GM08714 (cell line): ENCODE measurements at regions not wholly inside any gene's neighbourhood (a gene's known extent, or its start where the extent isn't known, plus 50 kb on each side); places are given as distances from the start of the nearest gene placed in this dataset.

Source experiments
- H3K4me3 ChIP-seq: fragments of 200-500 bp; sonication (Bioruptor generic); 2 replicates; pipeline ENCODE4 v1.5.1; 2014; ENCODE audit warnings: mild to moderate bottlenecking, low read length, inconsistent platforms
- ZNF274 ChIP-seq: IDR thresholded peaks from 2 replicates; pipeline ENCODE4 v1.6.1; 2012; ENCODE audit warnings: mild to moderate bottlenecking, low read depth, low read length

GRCh38 chr5:4001758-4002533 is 406.3 kb downstream of the IRX1 start:
- TF ChIP-seq ZNF274: no peak
- H3K4me3 ChIP-seq: no peak overlapping the region

GRCh38 chr5:4005335-4005734 is 409.7 kb downstream of the IRX1 start:
- no peak overlapping the region for H3K4me3 ChIP-seq
- no peak for TF ChIP-seq ZNF274

- no peak for TF ChIP-seq ZNF274
- no peak overlapping the region for H3K4me3 ChIP-seq
These were observed 411.4 kb downstream of the IRX1 start for GRCh38 chr5:4007001-4007400.

DNA sequence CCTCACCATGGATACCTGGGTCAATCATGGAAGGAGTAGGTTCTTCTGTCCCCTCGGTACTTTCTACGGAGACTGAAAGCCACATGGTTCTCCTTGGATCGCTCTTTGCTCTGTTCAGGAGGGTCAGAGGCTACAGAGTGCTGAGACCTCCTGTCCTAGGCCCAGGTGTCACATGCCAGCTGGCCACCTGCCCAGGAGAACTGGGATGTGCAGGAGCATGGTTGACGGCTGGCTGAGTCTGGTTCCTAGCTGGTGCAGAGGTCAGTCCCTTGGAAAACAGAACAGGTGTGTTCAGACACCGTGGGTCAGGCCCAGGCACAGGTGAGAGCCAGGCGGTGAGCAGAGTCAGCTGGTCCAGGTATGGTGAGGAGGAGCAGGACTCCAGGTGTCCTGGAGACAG is 416.3 kb downstream of the IRX1 start:
- TF ChIP-seq ZNF274: no peak
- H3K4me3 ChIP-seq: no peak overlapping the region

- TF ChIP-seq ZNF274: no peak
- no peak overlapping the region for H3K4me3 ChIP-seq
These were observed 417.7 kb downstream of the IRX1 start for GRCh38 chr5:4013106-4013898.

GRCh38 chr5:4015709-4016108 is 420.1 kb downstream of the IRX1 start:
- no peak overlapping the region for H3K4me3 ChIP-seq
- no peak for TF ChIP-seq ZNF274

DNA sequence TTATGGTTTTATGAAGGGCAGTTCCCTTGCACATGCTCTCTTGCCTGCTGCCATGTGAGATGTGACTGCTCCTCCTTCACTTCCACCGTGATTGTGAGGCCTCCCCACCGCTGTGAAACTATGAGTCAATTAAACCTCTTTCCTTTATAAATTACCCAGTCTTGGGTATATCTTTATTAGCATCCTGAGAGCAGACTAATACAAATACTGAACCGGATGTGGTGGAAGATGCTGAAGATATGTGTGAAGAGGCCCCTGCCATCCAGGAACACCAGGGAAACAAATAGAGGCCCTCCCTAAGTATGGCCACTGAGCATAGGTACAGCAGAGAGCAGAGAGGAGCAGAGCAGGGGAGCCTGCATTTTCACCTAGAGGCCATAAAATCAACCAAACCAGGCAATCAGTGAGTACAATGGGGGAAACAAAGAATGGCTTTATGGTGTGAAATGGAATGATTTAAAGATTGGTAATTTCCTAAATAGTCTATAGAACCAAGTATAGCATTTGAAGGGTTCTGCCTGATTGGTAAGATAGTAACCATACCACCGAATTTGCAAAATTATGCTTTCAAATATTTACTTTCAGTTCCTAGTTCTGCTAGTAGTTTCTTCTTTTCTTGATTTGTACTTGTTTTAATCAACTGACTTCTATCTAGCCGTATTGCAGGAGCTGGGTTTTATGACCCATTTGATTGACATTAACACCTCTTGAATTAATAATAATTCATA is 421.6 kb downstream of the IRX1 start:
- TF ChIP-seq ZNF274: no peak
- no peak overlapping the region for H3K4me3 ChIP-seq

DNA sequence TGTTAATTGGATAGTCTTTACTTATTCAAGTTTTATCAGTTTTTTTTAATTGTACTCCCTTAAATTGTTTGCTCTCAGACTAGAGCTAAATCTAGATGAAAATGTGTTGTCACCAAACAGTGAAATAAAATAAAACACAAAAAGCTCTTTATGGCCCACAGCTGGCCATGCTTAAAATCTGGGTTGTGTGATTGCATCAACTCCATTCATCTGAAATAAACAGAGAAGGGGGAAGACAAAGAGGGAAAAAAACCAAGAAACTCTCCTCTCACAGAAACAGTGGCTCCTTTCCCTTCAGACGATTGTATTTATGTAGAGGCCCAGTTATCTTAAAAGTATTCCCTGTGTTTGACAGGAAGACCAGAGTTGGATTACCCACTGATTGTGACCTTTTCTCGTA is 422.4 kb downstream of the IRX1 start:
- H3K4me3 ChIP-seq: no peak overlapping the region
- no peak for TF ChIP-seq ZNF274

DNA sequence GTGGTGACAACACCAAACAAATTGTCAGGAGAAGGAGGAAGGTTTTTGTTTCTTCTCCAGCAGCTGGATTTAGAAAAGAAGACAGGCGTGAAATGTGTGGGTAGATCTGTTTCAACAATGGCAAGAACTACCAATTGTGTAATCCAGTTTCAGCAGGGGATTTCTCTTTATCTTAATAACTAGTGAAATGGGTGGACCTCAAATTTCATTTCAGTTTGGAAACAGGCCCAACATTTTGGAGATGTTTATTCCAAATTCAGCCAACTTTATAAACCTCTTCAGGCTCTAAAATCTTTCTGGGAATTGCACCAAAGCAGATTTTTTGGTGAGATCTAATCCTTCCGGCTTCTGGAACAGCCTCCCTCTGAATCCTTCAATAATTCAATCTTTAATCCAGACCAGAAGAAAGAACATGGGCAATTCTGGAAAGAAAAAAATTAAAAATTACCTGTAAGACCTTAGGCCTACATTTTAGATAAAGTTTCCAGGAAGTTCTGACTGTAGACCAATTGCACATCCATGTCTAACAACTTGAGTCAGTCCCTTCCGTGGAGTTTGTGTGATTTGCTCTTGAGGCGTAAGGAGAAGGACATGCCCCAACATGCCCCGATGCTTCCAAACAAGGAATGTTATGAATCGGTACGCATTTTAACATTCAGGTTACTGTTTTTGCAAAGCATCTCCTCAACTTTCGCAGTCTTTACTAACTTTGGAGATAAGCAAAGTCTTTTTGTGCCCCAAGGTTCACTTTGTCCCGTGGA is 423.6 kb downstream of the IRX1 start:
- TF ChIP-seq ZNF274: no peak
- H3K4me3 ChIP-seq: no peak overlapping the region

DNA sequence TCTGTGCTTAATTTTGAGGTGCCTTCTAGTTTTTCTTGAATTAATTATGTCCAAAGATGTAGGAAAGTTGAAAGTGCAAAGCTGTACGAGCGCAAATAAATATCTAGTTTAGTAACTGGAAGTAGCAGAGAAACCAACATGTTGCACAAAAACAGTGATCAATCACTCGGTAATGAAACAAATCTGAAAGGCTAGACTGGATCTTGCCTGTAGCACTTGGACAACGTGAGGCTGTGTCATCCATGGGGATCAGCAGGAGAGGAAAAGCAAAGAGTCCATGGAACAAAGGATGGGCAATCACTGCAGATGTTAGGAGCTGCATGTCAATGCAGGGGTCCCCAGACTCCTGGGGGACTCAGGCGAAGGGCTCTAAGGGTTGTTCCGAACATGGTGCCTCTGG is 424.2 kb downstream of the IRX1 start:
- no peak for TF ChIP-seq ZNF274
- H3K4me3 ChIP-seq: no peak overlapping the region

GRCh38 chr5:4020400-4020799 is 424.8 kb downstream of the IRX1 start:
- H3K4me3 ChIP-seq: no peak overlapping the region

GRCh38 chr5:4022056-4022670 is 426.5 kb downstream of the IRX1 start:
- no peak for TF ChIP-seq ZNF274
- no peak overlapping the region for H3K4me3 ChIP-seq

More at GRCh38 chr5:4020400-4020799, 424.8 kb downstream of the IRX1 start:
- TF ChIP-seq ZNF274: no peak

GRCh38 chr5:4023091-4023752 is 427.6 kb downstream of the IRX1 start:
- no peak overlapping the region for H3K4me3 ChIP-seq
- TF ChIP-seq ZNF274: no peak
